CD4-positive, alpha-beta T cell (primary cell): ENCODE measurements at regions not wholly inside any gene's neighbourhood (a gene's known extent, or its start where the extent isn't known, plus 50 kb on each side); places are given as distances from the start of the nearest gene placed in this dataset.

ENCODE experiments used
- ATAC-seq: fragments of 200-7000 bp; cut with Tn5 transposase; one replicate; pipeline ENCODE4 v1.10.0; 2022; ENCODE audit warnings: mild to moderate bottlenecking; ENCODE audit not compliant: poor library complexity
- CTCF ChIA-PET: fragments of 350-600 bp; sonication (Branson Sonifier 250); formaldehyde crosslinking; loops from one replicate; lab custom pipeline; 2021; ENCODE audit warnings: antibody characterized with exemption, inconsistent platforms; lab: Charles Lee
- POLR2A ChIA-PET: fragments of 350-600 bp; sonication (Branson Sonifier 250); formaldehyde crosslinking; loops from one replicate; lab custom pipeline; 2021; ENCODE audit warnings: antibody characterized with exemption, inconsistent platforms; lab: Charles Lee
- DNase-seq, 14 experiments: peaks; one replicate each; pipeline ENCODE4 v3.0.0-alpha.2; 2013 to 2020; ENCODE audit warnings: mixed read lengths in 2 of 14
- H3K27ac ChIP-seq, 2 donors: one replicate each; pipeline versions ENCODE4 v1.5.1 to v1.7.0; 2013; ENCODE audit warnings: low read length in 2 of 2, low read depth in 1 of 2, mild to moderate bottlenecking in 1 of 2
- H3K27me3 ChIP-seq, 2 experiments: 1 replicate in 1 of 2; 2 replicates in 1 of 2; pipeline versions ENCODE4 v1.6.1 to v1.7.0; 2013; ENCODE audit warnings: low read length in 2 of 2, control low read depth in 1 of 2, mild to moderate bottlenecking in 1 of 2, moderate library complexity in 1 of 2; ENCODE audit not compliant: insufficient read depth in 2 of 2, control insufficient read depth in 1 of 2
- H3K36me3 ChIP-seq: one replicate; pipeline ENCODE4 v1.6.1; 2013; ENCODE audit warnings: low read length, control low read depth; ENCODE audit not compliant: insufficient read depth
- H3K4me1 ChIP-seq: one replicate; pipeline ENCODE4 v1.6.1; 2013; ENCODE audit warnings: low read length, control low read depth; ENCODE audit not compliant: insufficient read depth
- H3K4me3 ChIP-seq: one replicate; pipeline ENCODE4 v1.5.1; 2013; ENCODE audit warnings: mild to moderate bottlenecking, low read length, moderate library complexity
- H3K9me3 ChIP-seq, 2 experiments: 1 replicate in 1 of 2; 2 replicates in 1 of 2; pipeline versions ENCODE4 v1.6.1 to v1.7.0; 2013; ENCODE audit warnings: low read length in 2 of 2, mild to moderate bottlenecking in 2 of 2, control low read depth in 1 of 2, moderate library complexity in 1 of 2; ENCODE audit not compliant: control insufficient read depth in 1 of 2, insufficient read depth in 1 of 2
- H3K27ac Mint-ChIP-seq: one replicate; pipeline ENCODE4 v1.8.0; 2020; ENCODE audit warnings: mixed read lengths
- H3K27me3 Mint-ChIP-seq: one replicate; pipeline ENCODE4 v1.8.0; 2021; ENCODE audit warnings: mixed read lengths
- H3K36me3 Mint-ChIP-seq: one replicate; pipeline ENCODE4 v1.8.0; 2021; ENCODE audit warnings: low read depth, mixed read lengths
- H3K4me1 Mint-ChIP-seq: one replicate; pipeline ENCODE4 v1.8.0; 2021; ENCODE audit warnings: low read depth, mixed read lengths
- H3K4me3 Mint-ChIP-seq: one replicate; pipeline ENCODE4 v1.8.0; 2020; ENCODE audit warnings: mild to moderate bottlenecking, mixed read lengths
- H3K9me3 Mint-ChIP-seq: one replicate; pipeline ENCODE4 v1.8.0; 2020; ENCODE audit warnings: mixed read lengths
- CTCF ChIP-seq: fragments of 200-600 bp; IDR thresholded peaks from one replicate; pipeline ENCODE4 v1.8.0; 2022; ENCODE audit warnings: antibody characterized with exemption, mild to moderate bottlenecking
- intact Hi-C, 2 experiments: fragments of 100-400 bp; cut with DNase I in 1 of 2; cut with micrococcal nuclease in 1 of 2; formaldehyde crosslinking; loops; one replicate each; pipeline versions ENCODE4 v1.15.1 to v1.9.0; 2023 to 2025; cut with DNase I, micrococcal nuclease

- H3K4me1 ChIP-seq, result no peaks in the 10 kb centered on the region
- intact Hi-C loops, result no loop called here
- H3K36me3 Mint-ChIP-seq, result no peaks in the 10 kb centered on the region
- ChIA-PET CTCF (no interaction called here), POLR2A (no interaction called here)
- no peak overlapping the region for H3K27ac ChIP-seq
- H3K27me3 Mint-ChIP-seq, result peaks cover 3% of the 10 kb centered on the region
- ATAC-seq (no peak), DNase-seq (no peak)
- no peak overlapping the region for H3K4me3 Mint-ChIP-seq
- no peak overlapping the region for H3K27ac Mint-ChIP-seq
- no peaks in the 10 kb centered on the region for H3K9me3 ChIP-seq
- H3K4me1 Mint-ChIP-seq, result no peaks in the 10 kb centered on the region
- TF ChIP-seq CTCF, result no peak
- H3K4me3 ChIP-seq, result no peak overlapping the region
- peaks cover 0 to 6% of the 10 kb centered on the region in 2 experiments for H3K27me3 ChIP-seq
- H3K9me3 Mint-ChIP-seq, result no peaks in the 10 kb centered on the region
- H3K36me3 ChIP-seq, result no peaks in the 10 kb centered on the region
These were observed 60.9 kb upstream of the SMAD1 start for GRCh38 chr4:145420595-145421214.

GRCh38 chr4:145418739-145419138 is 62.9 kb upstream of the SMAD1 start:
- Mint-ChIP-seq H3K4me1 (no peaks in the 10 kb centered on the region), H3K27me3 (peaks cover 8% of the 10 kb centered on the region), H3K4me3 (no peak overlapping the region), H3K9me3 (no peaks in the 10 kb centered on the region), H3K36me3 (no peaks in the 10 kb centered on the region), H3K27ac (no peak overlapping the region)
- Histone ChIP-seq H3K4me1 (no peaks in the 10 kb centered on the region), H3K36me3 (no peaks in the 10 kb centered on the region), H3K27me3 (peaks cover 0 to 7% of the 10 kb centered on the region in 2 experiments), H3K27ac (no peak overlapping the region), H3K9me3 (no peaks in the 10 kb centered on the region), H3K4me3 (no peak overlapping the region)
- CTCF ChIA-PET, result no interaction called here
- POLR2A ChIA-PET, result no interaction called here
- ATAC-seq (no peak), DNase-seq (no peak)
- TF ChIP-seq CTCF, result no peak
- intact Hi-C loops, result no loop called here

GRCh38 chr4:145417348-145418130 is 64.1 kb upstream of the SMAD1 start:
- Mint-ChIP-seq H3K27ac (no peak overlapping the region), H3K4me1 (no peaks in the 10 kb centered on the region), H3K27me3 (peaks cover 8% of the 10 kb centered on the region), H3K9me3 (no peaks in the 10 kb centered on the region), H3K4me3 (no peak overlapping the region), H3K36me3 (no peaks in the 10 kb centered on the region)
- ChIA-PET POLR2A (no interaction called here), CTCF (no interaction called here)
- no peak for ATAC-seq
- no peak for DNase-seq
- H3K4me1 ChIP-seq, result no peaks in the 10 kb centered on the region
- H3K27me3 ChIP-seq, result peaks cover 0 to 12% of the 10 kb centered on the region in 2 experiments
- no peak for TF ChIP-seq CTCF
- no peak overlapping the region for H3K27ac ChIP-seq
- no peaks in the 10 kb centered on the region for H3K9me3 ChIP-seq
- intact Hi-C loops, result no loop called here
- no peaks in the 10 kb centered on the region for H3K36me3 ChIP-seq
- no peak overlapping the region for H3K4me3 ChIP-seq
